HK-2 (cell line): ENCODE measurements at regions not wholly inside any gene's neighbourhood (a gene's known extent, or its start where the extent isn't known, plus 50 kb on each side); places are given as distances from the start of the nearest gene placed in this dataset.
"Not testable (repeated sequence)": the region's sequence is repeated elsewhere in the genome, so short reads cannot be mapped to it uniquely, and the experiment has no call there.

Experiments used
- DNase-seq: peaks from one replicate; pipeline ENCODE4 v3.0.0-alpha.2; 2018; ENCODE audit not compliant: unreplicated experiment

DNA sequence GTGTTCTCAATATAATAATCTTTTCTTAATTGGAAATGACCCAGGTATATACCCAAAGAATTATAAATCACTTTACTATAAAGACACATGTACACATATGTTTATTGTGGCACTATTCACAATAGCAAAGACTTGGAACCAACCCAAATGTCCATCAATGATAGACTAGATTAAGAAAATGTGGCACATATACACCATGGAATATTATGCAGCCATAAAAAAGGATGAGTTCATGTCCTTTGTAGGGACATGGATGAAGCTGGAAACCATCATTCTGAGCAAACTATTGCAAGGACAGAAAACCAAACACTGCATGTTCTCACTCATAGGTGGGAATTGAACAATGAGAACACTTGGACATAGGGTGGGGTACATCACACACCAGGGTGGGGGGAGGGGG lies 56.8 kb downstream of the SCGB2B2 start:
- not testable (repeated sequence) for DNase-seq

DNA sequence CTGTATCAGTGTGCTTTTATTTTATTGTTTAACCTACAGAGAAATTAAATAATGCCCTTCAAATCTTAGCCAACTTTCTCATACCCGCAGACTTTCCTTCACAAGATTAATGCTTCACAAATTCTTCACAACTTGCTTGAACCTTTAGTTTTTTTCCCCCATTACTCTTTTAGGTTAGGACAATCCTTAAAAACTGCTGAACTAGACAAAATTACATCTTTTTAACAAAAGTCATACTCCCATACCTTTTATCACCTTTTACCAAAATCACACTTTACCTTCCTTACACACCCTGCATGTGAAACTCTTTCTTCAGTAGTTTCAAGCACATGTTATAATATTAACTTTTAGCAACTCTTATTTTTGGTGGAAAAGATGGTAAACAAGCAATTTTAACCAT lies 58.5 kb downstream of the SCGB2B2 start:
- DNase-seq, result no peak

GRCh38 chr19:34617996-34618395 lies 59.0 kb downstream of the SCGB2B2 start:
- DNase-seq, result not testable (repeated sequence)

DNA sequence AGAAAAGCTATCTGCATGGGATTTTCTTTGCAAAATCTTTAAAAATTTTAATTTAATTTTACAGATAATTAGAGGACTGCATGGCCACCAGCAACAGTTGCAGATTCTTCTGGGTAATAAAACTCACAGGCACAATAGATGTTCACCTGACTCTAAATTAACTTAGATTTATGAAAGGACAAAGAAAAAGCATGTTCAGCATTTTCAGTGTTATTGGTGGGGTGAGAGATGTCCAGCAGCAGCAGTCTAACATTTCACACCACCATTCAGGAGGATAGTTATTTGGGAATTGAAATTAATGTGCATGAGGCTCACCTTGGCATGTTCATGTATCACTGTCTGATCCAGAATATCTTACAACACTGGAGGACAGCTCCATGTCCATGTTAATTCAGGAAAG lies 74.0 kb downstream of the SCGB2B2 start:
- no peak for DNase-seq

DNA sequence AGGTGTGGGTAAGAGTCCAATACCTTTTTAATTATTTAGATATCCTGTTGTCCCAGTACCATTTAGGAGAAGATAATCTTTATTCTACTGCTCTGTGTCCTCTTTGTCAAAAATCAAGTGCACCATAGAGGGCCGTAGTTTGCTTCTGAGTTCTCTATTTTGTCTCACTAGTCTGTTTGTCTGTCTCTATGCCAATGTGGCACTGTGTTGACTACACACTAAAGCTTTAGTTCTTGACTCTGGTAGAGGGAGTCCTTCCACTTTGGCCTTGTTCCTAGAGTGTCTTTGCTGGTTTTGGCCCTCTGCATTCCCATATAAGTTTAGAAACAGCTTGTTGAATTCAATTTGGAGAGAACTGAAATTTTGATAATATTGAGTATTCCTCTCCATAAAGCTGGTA lies 75.9 kb downstream of the SCGB2B2 start:
- DNase-seq, result no peak

- DNase-seq, result no peak
These were observed 76.6 kb downstream of the SCGB2B2 start for GRCh38 chr19:34600366-34600765.

- DNase-seq, result no peak
These were observed 78.5 kb downstream of the SCGB2B2 start for GRCh38 chr19:34598217-34599155.

DNA sequence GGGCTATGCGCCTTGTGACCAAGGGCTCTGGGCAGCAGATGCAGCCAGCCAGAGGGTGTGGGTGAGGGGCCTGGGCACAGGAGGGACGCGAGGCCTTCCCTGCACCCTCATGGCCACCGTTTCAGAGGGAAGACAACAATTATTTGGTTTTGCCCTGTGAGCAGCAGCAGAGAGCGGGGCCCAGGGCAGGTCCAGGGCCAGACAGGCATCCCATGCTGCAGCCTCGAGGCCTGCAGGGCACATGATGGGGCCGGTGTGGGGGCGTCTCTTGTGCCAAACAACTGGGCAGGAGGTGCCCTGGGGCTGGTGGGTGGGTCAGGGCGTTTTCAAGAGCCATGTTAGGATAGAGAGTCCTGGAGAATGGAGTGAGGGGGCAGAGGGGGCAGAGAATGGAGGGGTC lies 79.4 kb downstream of the SCGB2B2 start:
- DNase-seq, result no peak

DNA sequence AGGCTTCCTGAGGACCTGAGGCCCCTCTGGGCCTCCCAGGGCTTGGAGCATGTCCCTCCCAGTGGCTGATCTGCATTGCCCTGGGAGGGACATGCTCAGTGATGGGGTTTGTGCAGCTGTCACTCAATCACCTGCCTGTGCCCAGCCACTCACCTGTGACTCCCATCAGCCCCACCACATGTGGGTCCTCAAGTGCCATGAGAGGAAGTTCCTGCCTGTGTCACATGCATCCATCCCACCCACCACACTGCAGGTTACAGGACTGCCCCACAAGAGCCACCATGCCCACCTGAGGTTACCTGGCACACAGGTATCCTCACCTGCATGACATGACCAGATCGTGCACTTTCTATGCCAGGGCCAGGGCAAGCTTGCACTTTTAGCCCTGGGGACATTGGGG lies 80.0 kb downstream of the SCGB2B2 start:
- no peak for DNase-seq

DNA sequence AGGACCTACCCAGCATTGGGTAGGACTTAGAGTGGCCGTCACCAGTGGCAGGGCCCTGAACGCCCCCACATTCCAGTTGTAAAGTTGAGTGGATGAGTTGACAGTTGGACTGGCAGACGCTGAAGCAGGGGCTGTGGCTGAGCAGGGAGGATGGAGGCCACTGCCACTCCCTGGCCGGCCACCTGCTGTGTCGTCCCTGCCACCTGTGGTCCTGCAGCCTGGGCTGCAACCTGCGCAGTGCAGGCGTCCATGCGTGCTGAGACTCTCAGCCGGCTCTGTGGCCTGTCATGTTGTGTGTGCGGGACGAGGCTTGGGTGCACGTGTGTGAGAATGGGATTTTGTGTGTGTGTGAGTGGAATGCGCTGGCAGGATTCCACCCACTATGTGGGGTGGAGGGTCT lies 80.8 kb downstream of the SCGB2B2 start:
- DNase-seq, result no peak

DNA sequence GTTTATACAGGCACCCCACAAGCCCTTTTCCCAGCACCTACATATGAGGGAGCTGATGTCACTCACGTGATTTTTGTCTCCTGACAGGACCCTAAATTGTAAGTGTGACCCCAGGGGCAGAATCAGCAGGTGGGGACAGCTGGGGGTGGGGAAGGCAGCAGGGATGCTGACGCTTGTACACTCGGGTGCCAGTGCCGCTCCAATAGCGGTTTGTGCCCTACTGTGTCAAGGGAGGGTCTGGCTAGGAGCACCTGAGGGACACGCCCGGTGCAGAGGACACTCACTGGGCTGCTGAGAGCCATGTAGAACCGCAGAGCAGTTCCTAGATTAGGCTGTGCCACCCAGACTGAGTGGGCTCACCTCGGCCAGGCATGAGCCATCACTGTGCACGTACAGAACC lies 81.3 kb downstream of the SCGB2B2 start:
- no peak for DNase-seq

GRCh38 chr19:34590228-34590627 lies 86.7 kb downstream of the SCGB2B2 start:
- DNase-seq, result no peak

- DNase-seq, result no peak
These were observed 87.2 kb downstream of the SCGB2B2 start for GRCh38 chr19:34589730-34590129.

GRCh38 chr19:34588846-34589245 lies 88.1 kb downstream of the SCGB2B2 start:
- DNase-seq, result no peak

- DNase-seq, result peak; percentile 54
These were observed 88.7 kb downstream of the SCGB2B2 start for GRCh38 chr19:34588249-34588648.

- DNase-seq, result no peak
These were observed 96.6 kb downstream of the SCGB2B2 start for GRCh38 chr19:34580408-34580807.

DNA sequence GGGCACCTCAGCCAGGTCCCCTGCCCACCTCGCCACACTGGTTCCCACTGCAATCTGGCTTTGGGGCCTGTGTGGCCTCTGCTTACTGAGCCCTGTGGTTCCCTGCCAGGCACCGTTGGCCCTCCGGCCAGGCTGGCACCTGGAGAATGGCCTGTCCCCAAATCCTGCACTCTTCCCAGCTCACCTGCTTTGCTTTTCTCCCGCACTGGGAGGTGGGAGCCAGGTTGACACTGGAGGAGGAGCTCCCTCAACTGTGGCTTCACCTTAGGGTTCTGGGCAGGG lies 97.0 kb downstream of the SCGB2B2 start:
- DNase-seq, result no peak

GRCh38 chr19:34579281-34580054 lies 97.5 kb downstream of the SCGB2B2 start:
- no peak for DNase-seq

GRCh38 chr19:34578751-34579150 lies 97.2 kb downstream of the WTIP start:
- no peak for DNase-seq

DNA sequence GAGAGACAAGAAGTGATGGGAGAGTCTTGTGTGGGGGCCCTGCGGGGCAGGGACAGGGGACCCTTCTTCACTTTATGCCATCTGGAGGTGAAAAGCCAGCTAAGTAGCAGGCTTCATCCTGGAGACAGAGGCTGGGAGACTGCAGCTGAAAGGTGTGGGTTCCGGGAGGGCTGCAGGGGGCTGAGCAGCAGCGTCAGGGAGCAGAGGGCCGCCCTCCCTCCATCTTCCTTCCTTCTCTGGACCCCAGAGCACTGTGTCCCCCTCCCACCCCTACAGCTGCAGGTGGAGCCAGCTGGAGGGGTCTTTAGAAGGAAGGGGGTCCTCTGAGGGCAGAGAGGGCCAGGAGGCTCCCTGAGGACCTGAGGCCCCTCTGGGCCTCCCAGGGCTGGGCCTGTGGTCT lies 96.6 kb downstream of the WTIP start:
- DNase-seq, result no peak

GRCh38 chr19:34577531-34578101 lies 96.1 kb downstream of the WTIP start:
- no peak for DNase-seq

GRCh38 chr19:34577056-34577455 lies 95.5 kb downstream of the WTIP start:
- no peak for DNase-seq

DNA sequence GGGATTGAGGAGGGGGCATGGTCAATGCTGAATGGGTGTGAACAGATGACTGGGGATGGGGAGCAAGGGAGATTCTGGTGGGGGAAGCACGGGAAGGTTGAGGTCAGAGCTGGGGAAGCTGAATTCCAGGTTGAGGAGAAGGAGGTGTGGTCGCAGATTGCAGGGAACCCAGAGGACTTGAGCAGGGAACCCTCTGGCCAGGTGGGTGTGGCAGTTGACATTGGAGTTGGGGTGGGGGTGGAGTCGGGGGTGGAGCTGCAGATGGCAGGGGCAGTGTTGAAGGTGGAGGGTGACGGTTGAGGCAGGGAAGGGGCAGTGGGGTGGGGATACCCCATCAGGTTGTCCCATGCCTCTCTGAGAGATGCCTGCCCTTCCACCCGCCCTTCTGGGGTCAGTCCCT lies 94.7 kb downstream of the WTIP start:
- no peak for DNase-seq
